Keratinocyte (primary cell): ENCODE measurements at regions not wholly inside any gene's neighbourhood (a gene's known extent, or its start where the extent isn't known, plus 50 kb on each side); places are given as distances from the start of the nearest gene placed in this dataset.

Experiments
- DNase-seq: peaks from one replicate; pipeline ENCODE4 v3.0.0-alpha.2; 2011; ENCODE audit warnings: low read depth, missing footprints, low spot score
- FAIRE-seq: peaks from 2 replicates; lab custom pipeline; 2011; peaks lifted over from hg19 to GRCh38; lab: Jason Lieb, UNC
- H2AFZ ChIP-seq: 2 replicates; pipeline ENCODE4 v1.6.0; 2012; ENCODE audit warnings: low read length, control low read depth, inconsistent platforms; ENCODE audit not compliant: control insufficient read depth
- H3K27ac ChIP-seq: 2 replicates; pipeline ENCODE4 v1.5.1; 2011; ENCODE audit warnings: low read length; ENCODE audit not compliant: control insufficient read depth, insufficient read depth
- H3K27me3 ChIP-seq: 3 replicates; pipeline ENCODE4 v1.6.0; 2011; ENCODE audit warnings: low read length; ENCODE audit not compliant: control insufficient read depth, insufficient read depth; ENCODE audit errors: extremely low read depth
- H3K36me3 ChIP-seq, 2 experiments: 2 replicates in 1 of 2; 3 replicates in 1 of 2; pipeline ENCODE4 v1.5.1; 2011; ENCODE audit warnings: low read length in 2 of 2, mild to moderate bottlenecking in 1 of 2; ENCODE audit not compliant: control insufficient read depth in 2 of 2, insufficient read depth in 2 of 2; ENCODE audit errors: extremely low read depth in 1 of 2
- H3K4me1 ChIP-seq: 3 replicates; pipeline ENCODE4 v1.5.1; 2011; ENCODE audit warnings: low read length; ENCODE audit not compliant: control insufficient read depth, insufficient read depth; ENCODE audit errors: extremely low read depth
- H3K4me2 ChIP-seq: 3 replicates; pipeline ENCODE4 v1.6.0; 2011; ENCODE audit warnings: low read depth, low read length; ENCODE audit not compliant: control insufficient read depth, insufficient read depth; ENCODE audit errors: extremely low read depth
- H3K4me3 ChIP-seq, 3 experiments: fragments of 200-600 bp in 1 of 3; sonication (generic) in 1 of 3; 2 replicates in 2 of 3; 3 replicates in 1 of 3; pipeline ENCODE4 v1.5.1; 2011 to 2016; ENCODE audit warnings: low read length in 3 of 3, mild to moderate bottlenecking in 3 of 3, control low read depth in 2 of 3, inconsistent platforms in 1 of 3, low read depth in 1 of 3, mixed read lengths in 1 of 3, mixed run types in 1 of 3, moderate library complexity in 1 of 3; ENCODE audit not compliant: control insufficient read depth in 2 of 3, insufficient read depth in 2 of 3; ENCODE audit errors: extremely low read depth in 1 of 3
- H3K79me2 ChIP-seq: 2 replicates; pipeline ENCODE4 v1.6.0; 2012; ENCODE audit warnings: low read length; ENCODE audit not compliant: control insufficient read depth, insufficient read depth
- H3K9ac ChIP-seq: 3 replicates; pipeline ENCODE4 v1.6.0; 2011; ENCODE audit warnings: low read length; ENCODE audit not compliant: control insufficient read depth, insufficient read depth; ENCODE audit errors: extremely low read depth
- H3K9me1 ChIP-seq: 3 replicates; pipeline ENCODE4 v1.6.0; 2011; ENCODE audit warnings: low read length; ENCODE audit not compliant: control insufficient read depth, insufficient read depth; ENCODE audit errors: extremely low read depth
- H3K9me3 ChIP-seq: 2 replicates; pipeline ENCODE4 v1.5.1; 2012; ENCODE audit warnings: low read depth, low read length; ENCODE audit not compliant: control insufficient read depth
- H4K20me1 ChIP-seq: 3 replicates; pipeline ENCODE4 v1.6.0; 2011; ENCODE audit warnings: low read length; ENCODE audit not compliant: control insufficient read depth, insufficient read depth; ENCODE audit errors: extremely low read depth
- EZH2 ChIP-seq: IDR thresholded peaks from one replicate; pipeline ENCODE4 v1.6.1; 2012; ENCODE audit warnings: inconsistent platforms, mild to moderate bottlenecking, low read length, moderate library complexity
- dilution Hi-C: fragments of 300-500 bp; cut with MboI; formaldehyde crosslinking; loops from one replicate; pipeline ENCODE4 v1.7.0; 2020; ENCODE audit warnings: low sequenced_read_pairs; ENCODE audit not compliant: extremely low pct_ligation_motif_present
- TF ChIP-seq, protein P1 (sequence below), 3 experiments: IDR thresholded peaks in 1 of 3; conservative IDR thresholded peaks in 1 of 3; optimal IDR thresholded peaks in 1 of 3; 2 replicates in 2 of 3; 3 replicates in 1 of 3; pipeline versions ENCODE3 to v1.5.1; 2011; ENCODE audit warnings: low read length in 3 of 3, mild to moderate bottlenecking in 3 of 3, moderate library complexity in 2 of 3, control low read depth in 1 of 3, inconsistent platforms in 1 of 3; ENCODE audit not compliant: insufficient read depth in 2 of 3; ENCODE audit errors: extremely low read depth in 1 of 3

GRCh38 chr6:140043762-140044378 is 669.4 kb upstream of the CITED2 start:
- FAIRE-seq, result peak; percentile 85
- Histone ChIP-seq H3K4me1 (peaks cover 38% of the 10 kb centered on the region), H3K9ac (no peak overlapping the region), H3K4me2 (peak overlapping the region; percentile 35), H4K20me1 (no peaks in the 10 kb centered on the region), H3K4me3 (no peak overlapping the region), H3K9me3 (no peaks in the 10 kb centered on the region), H3K27ac (peak overlapping the region; percentile 78), H2AFZ (no peak overlapping the region), H3K27me3 (no peaks in the 10 kb centered on the region), H3K9me1 (no peaks in the 10 kb centered on the region), H3K79me2 (no peaks in the 10 kb centered on the region), H3K36me3 (no peaks in the 10 kb centered on the region)
- peak; percentile 88 for DNase-seq
- no peak for TF ChIP-seq EZH2
- TF ChIP-seq, protein P1, sequence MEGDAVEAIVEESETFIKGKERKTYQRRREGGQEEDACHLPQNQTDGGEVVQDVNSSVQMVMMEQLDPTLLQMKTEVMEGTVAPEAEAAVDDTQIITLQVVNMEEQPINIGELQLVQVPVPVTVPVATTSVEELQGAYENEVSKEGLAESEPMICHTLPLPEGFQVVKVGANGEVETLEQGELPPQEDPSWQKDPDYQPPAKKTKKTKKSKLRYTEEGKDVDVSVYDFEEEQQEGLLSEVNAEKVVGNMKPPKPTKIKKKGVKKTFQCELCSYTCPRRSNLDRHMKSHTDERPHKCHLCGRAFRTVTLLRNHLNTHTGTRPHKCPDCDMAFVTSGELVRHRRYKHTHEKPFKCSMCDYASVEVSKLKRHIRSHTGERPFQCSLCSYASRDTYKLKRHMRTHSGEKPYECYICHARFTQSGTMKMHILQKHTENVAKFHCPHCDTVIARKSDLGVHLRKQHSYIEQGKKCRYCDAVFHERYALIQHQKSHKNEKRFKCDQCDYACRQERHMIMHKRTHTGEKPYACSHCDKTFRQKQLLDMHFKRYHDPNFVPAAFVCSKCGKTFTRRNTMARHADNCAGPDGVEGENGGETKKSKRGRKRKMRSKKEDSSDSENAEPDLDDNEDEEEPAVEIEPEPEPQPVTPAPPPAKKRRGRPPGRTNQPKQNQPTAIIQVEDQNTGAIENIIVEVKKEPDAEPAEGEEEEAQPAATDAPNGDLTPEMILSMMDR (optimal IDR thresholded peaks at IDR 0.05 in 1 of 3, IDR thresholded peaks at IDR 0.05 in 1 of 3, conservative IDR thresholded peaks at IDR 0.05 in 1 of 3; ENCODE audit: extremely low read depth in 1 of 3, insufficient read depth in 2 of 3, low read length in 3 of 3), result no peak
- dilution Hi-C loops, result no loop called here

GRCh38 chr6:140043357-140043756 is 668.9 kb upstream of the CITED2 start:
- FAIRE-seq, result peak; percentile 88
- H3K36me3 ChIP-seq, result no peaks in the 10 kb centered on the region
- H3K27ac ChIP-seq, result peak overlapping the region; percentile 78
- H3K27me3 ChIP-seq, result no peaks in the 10 kb centered on the region
- no peaks in the 10 kb centered on the region for H4K20me1 ChIP-seq
- no peaks in the 10 kb centered on the region for H3K79me2 ChIP-seq
- H3K9me1 ChIP-seq, result no peaks in the 10 kb centered on the region
- dilution Hi-C loops, result no loop called here
- H3K4me1 ChIP-seq, result peaks cover 38% of the 10 kb centered on the region
- peak; percentile 95 for DNase-seq
- H3K9ac ChIP-seq, result no peak overlapping the region
- H2AFZ ChIP-seq, result no peak overlapping the region
- H3K9me3 ChIP-seq, result no peaks in the 10 kb centered on the region
- peak overlapping the region; percentile 35 for H3K4me2 ChIP-seq
- no peak overlapping the region for H3K4me3 ChIP-seq
- TF ChIP-seq, protein P1 (optimal IDR thresholded peaks at IDR 0.05 in 1 of 3, IDR thresholded peaks at IDR 0.05 in 1 of 3, conservative IDR thresholded peaks at IDR 0.05 in 1 of 3; ENCODE audit: extremely low read depth in 1 of 3, insufficient read depth in 2 of 3, low read length in 3 of 3), result no peak
- TF ChIP-seq EZH2, result no peak
